Ishikawa (cell line): ENCODE measurements at regions not wholly inside any gene's neighbourhood (a gene's known extent, or its start where the extent isn't known, plus 50 kb on each side); places are given as distances from the start of the nearest gene placed in this dataset.

Experiments
- CEBPB ChIP-seq: IDR thresholded peaks from 2 replicates; pipeline ENCODE4 v1.6.1; 2012
- CREB1 ChIP-seq: IDR thresholded peaks from 2 replicates; pipeline ENCODE4 v1.6.1; 2012; ENCODE audit warnings: low read depth
- EGR1 ChIP-seq: IDR thresholded peaks from 2 replicates; pipeline ENCODE4 v1.6.1; 2012
- EP300 ChIP-seq: IDR thresholded peaks from 2 replicates; pipeline ENCODE4 v1.6.1; 2012; ENCODE audit warnings: borderline replicate concordance
- FOXM1 ChIP-seq: IDR thresholded peaks from 2 replicates; pipeline ENCODE4 v1.6.1; 2012; ENCODE audit warnings: low read depth, borderline replicate concordance
- NFIC ChIP-seq: IDR thresholded peaks from 2 replicates; pipeline ENCODE4 v1.6.1; 2012
- RAD21 ChIP-seq: IDR thresholded peaks from 2 replicates; pipeline ENCODE4 v1.6.1; 2012; ENCODE audit warnings: low read depth
- TAF1 ChIP-seq: IDR thresholded peaks from 2 replicates; pipeline ENCODE4 v1.6.1; 2012; ENCODE audit warnings: low read depth, mild to moderate bottlenecking
- TCF12 ChIP-seq: IDR thresholded peaks from 2 replicates; pipeline ENCODE4 v1.6.1; 2012; ENCODE audit warnings: low read depth
- TEAD4 ChIP-seq: IDR thresholded peaks from 2 replicates; pipeline ENCODE4 v1.6.1; 2012
- YY1 ChIP-seq: IDR thresholded peaks from 2 replicates; pipeline ENCODE4 v1.6.1; 2012; ENCODE audit warnings: low read depth
- ZBTB7A ChIP-seq: IDR thresholded peaks from 2 replicates; pipeline ENCODE4 v1.6.1; 2012; ENCODE audit warnings: low read depth
- TF ChIP-seq, protein P1 (sequence below): IDR thresholded peaks from 2 replicates; pipeline ENCODE4 v1.6.1; 2012; ENCODE audit warnings: low read depth, mild to moderate bottlenecking
- TF ChIP-seq, protein P2 (sequence below): IDR thresholded peaks from 2 replicates; pipeline ENCODE4 v1.6.1; 2012
- TF ChIP-seq, protein P3 (sequence below): IDR thresholded peaks from 2 replicates; pipeline ENCODE4 v1.6.1; 2012

DNA sequence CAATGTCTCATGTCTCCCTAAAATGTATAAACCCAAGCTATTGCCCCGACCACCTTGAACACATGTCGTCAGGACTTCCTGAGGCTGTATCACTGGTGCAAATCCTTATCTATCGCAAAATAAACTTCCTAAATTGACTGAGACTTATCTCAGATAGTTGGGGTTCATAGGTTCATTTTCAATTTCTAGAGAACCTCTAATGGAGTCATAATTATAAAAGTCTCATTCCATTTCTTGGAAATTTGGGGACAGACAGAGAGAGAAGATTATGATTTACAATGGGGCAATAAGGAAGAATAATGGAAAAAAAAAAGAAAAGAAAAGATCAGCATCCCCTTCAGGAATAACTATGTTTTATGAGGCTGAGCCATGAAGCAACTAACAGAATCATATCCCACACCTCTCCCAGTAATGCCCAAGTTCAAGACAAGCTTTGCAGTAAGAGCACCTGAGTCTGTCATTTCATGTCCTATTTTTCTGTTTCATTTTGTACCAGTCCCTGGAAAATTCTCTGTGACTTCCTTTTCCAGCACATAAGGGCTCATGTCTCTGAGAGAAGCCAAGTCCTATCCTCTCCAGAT, 70.0 kb upstream of the ETS2 start:
- TF ChIP-seq, protein P1, sequence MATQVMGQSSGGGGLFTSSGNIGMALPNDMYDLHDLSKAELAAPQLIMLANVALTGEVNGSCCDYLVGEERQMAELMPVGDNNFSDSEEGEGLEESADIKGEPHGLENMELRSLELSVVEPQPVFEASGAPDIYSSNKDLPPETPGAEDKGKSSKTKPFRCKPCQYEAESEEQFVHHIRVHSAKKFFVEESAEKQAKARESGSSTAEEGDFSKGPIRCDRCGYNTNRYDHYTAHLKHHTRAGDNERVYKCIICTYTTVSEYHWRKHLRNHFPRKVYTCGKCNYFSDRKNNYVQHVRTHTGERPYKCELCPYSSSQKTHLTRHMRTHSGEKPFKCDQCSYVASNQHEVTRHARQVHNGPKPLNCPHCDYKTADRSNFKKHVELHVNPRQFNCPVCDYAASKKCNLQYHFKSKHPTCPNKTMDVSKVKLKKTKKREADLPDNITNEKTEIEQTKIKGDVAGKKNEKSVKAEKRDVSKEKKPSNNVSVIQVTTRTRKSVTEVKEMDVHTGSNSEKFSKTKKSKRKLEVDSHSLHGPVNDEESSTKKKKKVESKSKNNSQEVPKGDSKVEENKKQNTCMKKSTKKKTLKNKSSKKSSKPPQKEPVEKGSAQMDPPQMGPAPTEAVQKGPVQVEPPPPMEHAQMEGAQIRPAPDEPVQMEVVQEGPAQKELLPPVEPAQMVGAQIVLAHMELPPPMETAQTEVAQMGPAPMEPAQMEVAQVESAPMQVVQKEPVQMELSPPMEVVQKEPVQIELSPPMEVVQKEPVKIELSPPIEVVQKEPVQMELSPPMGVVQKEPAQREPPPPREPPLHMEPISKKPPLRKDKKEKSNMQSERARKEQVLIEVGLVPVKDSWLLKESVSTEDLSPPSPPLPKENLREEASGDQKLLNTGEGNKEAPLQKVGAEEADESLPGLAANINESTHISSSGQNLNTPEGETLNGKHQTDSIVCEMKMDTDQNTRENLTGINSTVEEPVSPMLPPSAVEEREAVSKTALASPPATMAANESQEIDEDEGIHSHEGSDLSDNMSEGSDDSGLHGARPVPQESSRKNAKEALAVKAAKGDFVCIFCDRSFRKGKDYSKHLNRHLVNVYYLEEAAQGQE, result no peak
- TF ChIP-seq RAD21 (no peak), TEAD4 (no peak), ZBTB7A (no peak), NFIC (no peak), CEBPB (no peak)
- TF ChIP-seq, protein P2, sequence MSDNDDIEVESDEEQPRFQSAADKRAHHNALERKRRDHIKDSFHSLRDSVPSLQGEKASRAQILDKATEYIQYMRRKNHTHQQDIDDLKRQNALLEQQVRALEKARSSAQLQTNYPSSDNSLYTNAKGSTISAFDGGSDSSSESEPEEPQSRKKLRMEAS, result no peak

DNA sequence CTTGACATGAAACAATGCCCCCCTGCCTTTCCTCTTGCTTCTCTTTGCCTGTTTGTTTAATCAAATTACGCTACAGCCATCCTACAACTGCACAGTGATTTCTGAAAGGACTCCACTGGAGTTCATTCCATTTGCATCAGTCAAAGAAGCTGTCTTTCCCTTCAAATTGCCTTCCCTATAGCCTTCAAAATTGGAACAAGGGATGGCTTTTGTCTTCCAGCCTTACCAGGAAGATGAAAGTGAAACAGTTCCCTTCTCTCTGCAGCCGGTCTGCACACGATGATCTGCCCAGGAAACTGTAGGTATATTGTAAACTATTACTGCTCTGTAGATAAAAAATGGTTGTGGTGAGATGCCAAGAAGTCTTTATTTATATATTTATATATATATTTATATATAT, 65.6 kb upstream of the ETS2 start:
- TF ChIP-seq TCF12 (no peak), ZBTB7A (no peak), RAD21 (no peak), YY1 (no peak), EP300 (no peak), CEBPB (no peak), EGR1 (no peak), NFIC (no peak), TAF1 (no peak), TEAD4 (no peak), FOXM1 (no peak), CREB1 (no peak)
- TF ChIP-seq, protein P3, sequence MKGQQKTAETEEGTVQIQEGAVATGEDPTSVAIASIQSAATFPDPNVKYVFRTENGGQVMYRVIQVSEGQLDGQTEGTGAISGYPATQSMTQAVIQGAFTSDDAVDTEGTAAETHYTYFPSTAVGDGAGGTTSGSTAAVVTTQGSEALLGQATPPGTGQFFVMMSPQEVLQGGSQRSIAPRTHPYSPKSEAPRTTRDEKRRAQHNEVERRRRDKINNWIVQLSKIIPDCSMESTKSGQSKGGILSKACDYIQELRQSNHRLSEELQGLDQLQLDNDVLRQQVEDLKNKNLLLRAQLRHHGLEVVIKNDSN, result no peak
- TF ChIP-seq, protein P2, result no peak
- TF ChIP-seq, protein P1, result no peak

DNA sequence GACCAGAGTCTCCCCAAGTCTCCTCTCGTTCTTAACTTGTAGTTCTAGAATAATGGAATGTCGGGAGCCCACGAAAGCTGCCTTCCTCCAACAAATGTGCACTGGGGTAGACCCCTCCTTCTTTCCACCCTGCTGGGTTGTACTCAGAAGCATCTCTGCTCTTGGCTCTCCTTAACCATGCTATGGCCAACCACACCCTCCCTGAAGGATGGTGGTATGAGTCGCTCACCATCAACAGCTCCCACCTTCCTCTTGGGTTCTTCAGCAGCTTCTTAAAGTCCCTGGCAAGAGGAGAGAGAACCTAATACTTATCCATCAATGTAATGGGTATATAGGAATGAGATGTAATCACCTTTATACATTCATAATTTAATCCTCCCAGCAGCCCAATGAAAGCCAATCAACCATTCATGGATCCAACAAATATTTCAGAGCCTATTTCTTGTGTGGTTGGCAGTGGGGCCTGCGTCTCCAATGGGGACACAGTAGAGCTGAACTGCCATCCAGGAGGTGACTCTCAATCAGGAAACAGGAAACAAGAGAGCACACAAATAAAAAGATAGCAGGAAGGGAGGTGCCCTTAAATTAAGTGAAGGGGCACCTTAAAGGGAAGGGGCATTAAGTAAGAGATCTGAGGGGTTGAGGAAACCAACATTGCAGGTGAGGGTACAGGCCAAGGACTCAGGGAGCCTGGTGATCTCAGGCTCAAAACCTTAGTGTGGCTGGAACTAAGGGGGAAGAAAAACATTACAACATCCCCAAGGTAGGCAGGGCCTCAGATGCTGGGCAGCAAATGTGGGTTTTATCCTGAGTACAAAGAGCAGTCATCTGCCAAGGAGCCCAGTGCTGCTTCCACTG, 64.4 kb upstream of the ETS2 start:
- TF ChIP-seq, protein P1, result no peak
- TF ChIP-seq ZBTB7A (no peak), EGR1 (no peak), TEAD4 (no peak), TAF1 (no peak)

DNA sequence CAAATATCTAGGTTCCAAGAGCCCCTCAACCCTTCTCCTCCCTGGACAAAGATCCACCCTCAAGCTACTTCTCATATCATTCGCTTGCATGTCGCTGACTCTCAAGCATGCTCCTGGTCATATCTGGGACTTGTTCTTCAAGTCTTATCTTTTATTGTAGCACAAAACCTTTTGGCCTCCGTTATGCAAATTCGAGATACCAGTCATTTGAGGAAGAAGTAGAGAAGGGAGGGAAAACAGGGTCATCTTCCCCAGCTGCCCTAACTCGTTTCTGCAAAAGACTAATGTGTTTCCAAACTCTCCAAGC, 63.8 kb upstream of the ETS2 start:
- TF ChIP-seq ZBTB7A, result no peak
- no peak for TF ChIP-seq NFIC
- TF ChIP-seq EP300, result no peak
- no peak for TF ChIP-seq CREB1
- TF ChIP-seq TEAD4, result no peak
- TF ChIP-seq, protein P2, result no peak
- TF ChIP-seq, protein P3, result no peak
- TF ChIP-seq CEBPB, result no peak
- TF ChIP-seq, protein P1, result no peak
- no peak for TF ChIP-seq RAD21
- no peak for TF ChIP-seq TCF12
